ENCODE measurements at regions not wholly inside any gene's neighbourhood (a gene's known extent, or its start where the extent isn't known, plus 50 kb on each side); places are given as distances from the start of the nearest gene placed in this dataset.

GRCh38 chr7:91549878-91550277 lies 285.6 kb downstream of the FZD1 start:
- no peak for TF ChIP-seq CTCF (IDR thresholded peaks at IDR 0.05 in 2 of 3, conservative IDR thresholded peaks at IDR 0.05 in 1 of 3; ENCODE audit: control insufficient read depth in 2 of 3, extremely low read depth in 1 of 3, insufficient read depth in 1 of 3, low read depth in 3 of 3, low read length in 3 of 3)
- TF ChIP-seq EP300 (IDR thresholded peaks at IDR 0.05; ENCODE audit: borderline replicate concordance in 1 of 2, control insufficient read depth in 1 of 2, low read depth in 2 of 2, low read length in 2 of 2): no peak
- TF ChIP-seq RCOR1 (conservative IDR thresholded peaks at IDR 0.05; ENCODE audit: low read depth, low read length): no peak
- TF ChIP-seq POLR2A (IDR thresholded peaks at IDR 0.05; ENCODE audit: low read depth, low read length): no peak
- TF ChIP-seq ZBTB33 (IDR thresholded peaks at IDR 0.05): no peak
- TF ChIP-seq NFIC (IDR thresholded peaks at IDR 0.05; ENCODE audit: low read depth, low read length): no peak
- no peak for TF ChIP-seq FOXM1 (IDR thresholded peaks at IDR 0.05; ENCODE audit: low read depth, low read length)
- TF ChIP-seq CREM (IDR thresholded peaks at IDR 0.05; ENCODE audit: low read depth): no peak
